ENCODE measurements at regions not wholly inside any gene's neighbourhood (a gene's known extent, or its start where the extent isn't known, plus 50 kb on each side); places are given as distances from the start of the nearest gene placed in this dataset.

GRCh38 chr5:104533498-104533897 lies 970.9 kb upstream of the NUDT12 start:
- H3K36me3 ChIP-seq (ENCODE audit: control insufficient read depth in 1 of 2, insufficient read depth in 2 of 2, low read length in 2 of 2): no peaks in the 10 kb centered on the region
- intact Hi-C loops (cut with micrococcal nuclease): no loop called here
- H3K9me3 ChIP-seq (ENCODE audit: control insufficient read depth in 1 of 2, insufficient read depth in 1 of 2, low read depth in 1 of 2, low read length in 2 of 2): no peaks in the 10 kb centered on the region
- RAD21 ChIA-PET (ENCODE audit: low non-redundant PET in 1 of 2, low total read pairs in 2 of 2, uncharacterized antibody in 2 of 2, unreplicated experiment in 2 of 2): no interaction called here
- no peaks in the 10 kb centered on the region for H3K4me1 ChIP-seq (ENCODE audit: control insufficient read depth in 1 of 2, insufficient read depth in 2 of 2, low read length in 2 of 2)
- H4K20me1 ChIP-seq (ENCODE audit: insufficient read depth): no peaks in the 10 kb centered on the region
- POLR2A ChIA-PET: no interaction called here
- H3K9me2 ChIP-seq (ENCODE audit: insufficient read depth): no peaks in the 10 kb centered on the region; the same call in 1 of the 2 replicates
- ATAC-seq: no peak
- no peak overlapping the region for H3K27ac ChIP-seq (ENCODE audit: low read depth, low read length)
- no peaks in the 10 kb centered on the region for H3K79me2 ChIP-seq (ENCODE audit: insufficient read depth, low read length)
- no peak overlapping the region for H3K4me2 ChIP-seq (ENCODE audit: low read length)
- H2AFZ ChIP-seq (ENCODE audit: low read depth, low read length, poor library complexity, severe bottlenecking): no peak overlapping the region
- no peak for DNase-seq (ENCODE audit: low read depth, low spot score)
- H3K4me3 ChIP-seq (replicated peaks in 1 of 2; ENCODE audit: low read depth in 1 of 2, low read length in 2 of 2): no peak overlapping the region
- CTCF ChIA-PET: no interaction called here
- H3K27me3 ChIP-seq (ENCODE audit: insufficient read depth, low read length): no peaks in the 10 kb centered on the region
- TF ChIP-seq POLR2AphosphoS5 (IDR thresholded peaks at IDR 0.05; ENCODE audit: low read depth, low read length) (no peak), ELF1 (IDR thresholded peaks at IDR 0.05; ENCODE audit: borderline replicate concordance, low read depth) (no peak), YY1 (IDR thresholded peaks at IDR 0.05; ENCODE audit: extremely low read depth, insufficient replicate concordance, low read depth, low read length) (no peak)
- no TSS peak for BruUV-seq (replicated peaks)
- no peak overlapping the region for H3K9ac ChIP-seq (ENCODE audit: low read length)

- Histone ChIP-seq H3K27me3 (ENCODE audit: insufficient read depth, low read length) (no peaks in the 10 kb centered on the region), H3K4me2 (ENCODE audit: low read length) (no peak overlapping the region)
- no TSS peak for BruUV-seq (replicated peaks)
Observed at GRCh38 chr5:104526866-104527265, 964.3 kb upstream of the NUDT12 start.

More at GRCh38 chr5:104526866-104527265, 964.3 kb upstream of the NUDT12 start:
- no peak overlapping the region for H3K9ac ChIP-seq (ENCODE audit: low read length)
- H2AFZ ChIP-seq (ENCODE audit: low read depth, low read length, poor library complexity, severe bottlenecking): no peak overlapping the region
- no peaks in the 10 kb centered on the region for H3K9me2 ChIP-seq (ENCODE audit: insufficient read depth)
- intact Hi-C loops (cut with micrococcal nuclease): no loop called here
- ChIA-PET CTCF (interaction anchor here (1.3 kb wide), 1 partner anchor 13 kb away, joined by 4 read pairs; no protein-coding TSS in a partner anchor), RAD21 (ENCODE audit: low non-redundant PET in 1 of 2, low total read pairs in 2 of 2, uncharacterized antibody in 2 of 2, unreplicated experiment in 2 of 2) (no interaction called here), POLR2A (no interaction called here)
- no peak overlapping the region for H3K4me3 ChIP-seq (replicated peaks in 1 of 2; ENCODE audit: low read depth in 1 of 2, low read length in 2 of 2)
- ATAC-seq (no peak), DNase-seq (ENCODE audit: low read depth, low spot score) (no peak)
- H4K20me1 ChIP-seq (ENCODE audit: insufficient read depth): no peaks in the 10 kb centered on the region
- TF ChIP-seq POLR2AphosphoS5 (IDR thresholded peaks at IDR 0.05; ENCODE audit: low read depth, low read length) (no peak), POLR2A (IDR thresholded peaks at IDR 0.05; ENCODE audit: borderline replicate concordance, extremely low read depth, insufficient read depth, insufficient read length) (no peak), ELF1 (IDR thresholded peaks at IDR 0.05; ENCODE audit: borderline replicate concordance, low read depth) (no peak), SP1 (IDR thresholded peaks at IDR 0.05; ENCODE audit: low read depth) (no peak), CEBPB (IDR thresholded peaks at IDR 0.05; ENCODE audit: low read depth) (no peak), ZNF274 (IDR thresholded peaks at IDR 0.05; ENCODE audit: low read depth, low read length) (no peak), JUND (IDR thresholded peaks at IDR 0.05) (no peak), EZH2phosphoT487 (IDR thresholded peaks at IDR 0.05; ENCODE audit: borderline replicate concordance) (no peak), YY1 (IDR thresholded peaks at IDR 0.05; ENCODE audit: extremely low read depth, insufficient replicate concordance, low read depth, low read length) (no peak), RAD21 (IDR thresholded peaks at IDR 0.05; ENCODE audit: low read depth) (no peak), CBX3 (IDR thresholded peaks at IDR 0.05; ENCODE audit: low read depth) (no peak), EGR1 (IDR thresholded peaks at IDR 0.05; ENCODE audit: low read depth) (no peak), FOSL1 (IDR thresholded peaks at IDR 0.05; ENCODE audit: low read depth) (no peak), SIN3A (IDR thresholded peaks at IDR 0.05; ENCODE audit: low read depth) (no peak)
- H3K4me1 ChIP-seq (ENCODE audit: control insufficient read depth in 1 of 2, insufficient read depth in 2 of 2, low read length in 2 of 2): no peaks in the 10 kb centered on the region
- H3K9me3 ChIP-seq (ENCODE audit: control insufficient read depth in 1 of 2, insufficient read depth in 1 of 2, low read depth in 1 of 2, low read length in 2 of 2): no peaks in the 10 kb centered on the region
- no peaks in the 10 kb centered on the region for H3K36me3 ChIP-seq (ENCODE audit: control insufficient read depth in 1 of 2, insufficient read depth in 2 of 2, low read length in 2 of 2)
- H3K79me2 ChIP-seq (ENCODE audit: insufficient read depth, low read length): no peaks in the 10 kb centered on the region
- no peak overlapping the region for H3K27ac ChIP-seq (ENCODE audit: low read depth, low read length)

Measured in HCT116 (cell line).